Neural cell (in vitro differentiated cells): ENCODE measurements at regions not wholly inside any gene's neighbourhood (a gene's known extent, or its start where the extent isn't known, plus 50 kb on each side); places are given as distances from the start of the nearest gene placed in this dataset.

Experiments used
- H2AFZ ChIP-seq: fragments of 200-600, 300-800 bp; sonication (generic), shearing (Covaris generic); 2 replicates; pipeline ENCODE4 v1.6.0; 2014; ENCODE audit warnings: low read depth, mild to moderate bottlenecking, antibody characterized with exemption, low read length, moderate library complexity
- H3F3A ChIP-seq: fragments of 200-600 bp; shearing (Covaris generic); 2 replicates; pipeline ENCODE4 v1.6.1; 2016; ENCODE audit warnings: mild to moderate bottlenecking, moderate library complexity, mixed read lengths, antibody characterized with exemption, low read length; ENCODE audit not compliant: insufficient read depth, poor library complexity, severe bottlenecking
- H3K27ac ChIP-seq: fragments of 200-600, 300-800 bp; sonication (generic), shearing (Covaris generic); 2 replicates; pipeline ENCODE4 v1.5.1; 2014; ENCODE audit warnings: mild to moderate bottlenecking, low read length, moderate library complexity
- H3K27me3 ChIP-seq: fragments of 300-800, 200-600 bp; sonication (generic), shearing (Covaris generic); 2 replicates; pipeline ENCODE4 v1.6.0; 2014; ENCODE audit warnings: mild to moderate bottlenecking, low read depth, low read length, moderate library complexity; ENCODE audit not compliant: insufficient read depth
- H3K36me3 ChIP-seq: fragments of 300-800, 200-600 bp; sonication (generic), shearing (Covaris generic); 2 replicates; pipeline ENCODE4 v1.5.1; 2014; ENCODE audit warnings: mild to moderate bottlenecking, antibody characterized with exemption, low read length, moderate library complexity; ENCODE audit not compliant: insufficient read depth
- H3K4me2 ChIP-seq: fragments of 300-800, 200-600 bp; sonication (generic), shearing (Covaris generic); 2 replicates; pipeline ENCODE4 v1.6.0; 2014; ENCODE audit warnings: mild to moderate bottlenecking, low read length
- H3K4me3 ChIP-seq: fragments of 300-800, 200-600 bp; sonication (generic), shearing (Covaris generic); 2 replicates; pipeline ENCODE4 v1.5.1; 2014; ENCODE audit warnings: mild to moderate bottlenecking, low read length, moderate library complexity
- H3K79me2 ChIP-seq: fragments of 200-600 bp; shearing (Covaris generic); replicated peaks from 2 replicates; pipeline ENCODE4 v1.6.0; 2014; ENCODE audit warnings: mild to moderate bottlenecking, low read length, moderate library complexity; ENCODE audit not compliant: insufficient read depth
- H3K9ac ChIP-seq: fragments of 300-800, 200-600 bp; sonication (generic), shearing (Covaris generic); 2 replicates; pipeline ENCODE4 v1.6.1; 2016; ENCODE audit warnings: mild to moderate bottlenecking, low read length, mixed read lengths
- H3K9me2 ChIP-seq: fragments of 200-600 bp; shearing (Covaris generic); 2 replicates; pipeline ENCODE4 v1.6.1; 2016; ENCODE audit warnings: mild to moderate bottlenecking, low read length, mixed read lengths; ENCODE audit not compliant: insufficient read depth
- H3K9me3 ChIP-seq: fragments of 200-600, 300-800 bp; sonication (generic), shearing (Covaris generic); 2 replicates; pipeline ENCODE4 v1.6.1; 2016; ENCODE audit warnings: mild to moderate bottlenecking, mixed run types, low read length, moderate library complexity, mixed read lengths
- H4K20me1 ChIP-seq: fragments of 200-600 bp; shearing (Covaris generic); 2 replicates; pipeline ENCODE4 v1.6.1; 2016; ENCODE audit warnings: mild to moderate bottlenecking, mixed run types; ENCODE audit not compliant: insufficient read depth
- CTCF ChIP-seq: fragments of 450-650 bp; IDR thresholded peaks from 2 replicates; pipeline ENCODE4 v1.5.1; 2014; ENCODE audit warnings: antibody characterized with exemption, mild to moderate bottlenecking, moderate library complexity; ENCODE audit not compliant: poor library complexity, severe bottlenecking
- EP300 ChIP-seq: fragments of 450-650 bp; conservative IDR thresholded peaks from 2 replicates; pipeline ENCODE4 v1.6.1; 2014; ENCODE audit warnings: antibody characterized with exemption, mild to moderate bottlenecking, moderate library complexity; ENCODE audit not compliant: poor library complexity, severe bottlenecking
- EZH2 ChIP-seq: fragments of 200-600, 300-800 bp; shearing (Covaris generic), sonication (generic); IDR thresholded peaks from 2 replicates; pipeline ENCODE4 v1.6.1; 2014; ENCODE audit warnings: antibody characterized with exemption, low read length, borderline replicate concordance, mild to moderate bottlenecking; ENCODE audit not compliant: insufficient read depth, poor library complexity, severe bottlenecking
- MXI1 ChIP-seq: fragments of 450-650 bp; conservative IDR thresholded peaks from 2 replicates; pipeline ENCODE4 v1.6.1; 2014; ENCODE audit warnings: antibody characterized with exemption, mild to moderate bottlenecking; ENCODE audit not compliant: poor library complexity, severe bottlenecking
- POLR2AphosphoS5 ChIP-seq: IDR thresholded peaks from 2 replicates; pipeline ENCODE4 v1.6.1; 2012
- RAD21 ChIP-seq: fragments of 450-650 bp; conservative IDR thresholded peaks from 2 replicates; pipeline ENCODE4 v1.6.1; 2014; ENCODE audit warnings: antibody characterized with exemption, mild to moderate bottlenecking, moderate library complexity
- REST ChIP-seq: IDR thresholded peaks from 2 replicates; pipeline ENCODE4 v1.6.1; 2012; ENCODE audit warnings: borderline replicate concordance
- SMC3 ChIP-seq: fragments of 450-650 bp; conservative IDR thresholded peaks from 2 replicates; pipeline ENCODE4 v1.6.1; 2014; ENCODE audit warnings: antibody characterized with exemption, mild to moderate bottlenecking, moderate library complexity; ENCODE audit not compliant: poor library complexity
- TAF1 ChIP-seq: IDR thresholded peaks from 2 replicates; pipeline ENCODE4 v1.6.1; 2012; ENCODE audit warnings: low read depth

GRCh38 chr19:32012886-32013631, 332.4 kb upstream of the ZNF507 start:
- no peaks in the 10 kb centered on the region for H3K36me3 ChIP-seq
- no peak overlapping the region for H3K9ac ChIP-seq
- H4K20me1 ChIP-seq = no peaks in the 10 kb centered on the region
- no peaks in the 10 kb centered on the region for H3K9me2 ChIP-seq
- no peak overlapping the region for H2AFZ ChIP-seq
- H3K27ac ChIP-seq = no peak overlapping the region
- TF ChIP-seq SMC3 (no peak), EP300 (no peak), EZH2 (no peak), TAF1 (no peak)
- no peaks in the 10 kb centered on the region for H3K9me3 ChIP-seq
- H3K27me3 ChIP-seq = no peaks in the 10 kb centered on the region
- no peaks in the 10 kb centered on the region for H3K79me2 ChIP-seq
- H3K4me3 ChIP-seq = no peak overlapping the region
- no peak overlapping the region for H3K4me2 ChIP-seq
- no peaks in the 10 kb centered on the region for H3F3A ChIP-seq

- no peak overlapping the region for H3K9ac ChIP-seq
- no peaks in the 10 kb centered on the region for H3K36me3 ChIP-seq
- no peak overlapping the region for H2AFZ ChIP-seq
- no peaks in the 10 kb centered on the region for H3K9me3 ChIP-seq
- no peaks in the 10 kb centered on the region for H3K9me2 ChIP-seq
- no peaks in the 10 kb centered on the region for H3F3A ChIP-seq
- H3K4me2 ChIP-seq = no peak overlapping the region
- H3K27ac ChIP-seq = no peak overlapping the region
- H3K79me2 ChIP-seq = no peaks in the 10 kb centered on the region
- TF ChIP-seq MXI1 = no peak
- TF ChIP-seq POLR2AphosphoS5 = no peak
- no peak overlapping the region for H3K4me3 ChIP-seq
- no peaks in the 10 kb centered on the region for H4K20me1 ChIP-seq
- no peaks in the 10 kb centered on the region for H3K27me3 ChIP-seq
Observed at GRCh38 chr19:32017176-32017953, 328.0 kb upstream of the ZNF507 start.

GRCh38 chr19:32018014-32018413, 327.4 kb upstream of the ZNF507 start:
- H4K20me1 ChIP-seq = no peaks in the 10 kb centered on the region
- no peak for TF ChIP-seq REST
- no peak for TF ChIP-seq SMC3
- no peak for TF ChIP-seq TAF1
- no peak for TF ChIP-seq EZH2
- TF ChIP-seq MXI1 = no peak
- no peak for TF ChIP-seq CTCF
- TF ChIP-seq RAD21 = no peak
- H3K27ac ChIP-seq = no peak overlapping the region
- no peaks in the 10 kb centered on the region for H3K79me2 ChIP-seq
- no peak overlapping the region for H3K4me2 ChIP-seq
- H3K9ac ChIP-seq = no peak overlapping the region
- H2AFZ ChIP-seq = no peak overlapping the region
- H3K9me2 ChIP-seq = no peaks in the 10 kb centered on the region
- no peak overlapping the region for H3K4me3 ChIP-seq
- no peaks in the 10 kb centered on the region for H3K9me3 ChIP-seq
- H3K27me3 ChIP-seq = no peaks in the 10 kb centered on the region
- no peaks in the 10 kb centered on the region for H3K36me3 ChIP-seq
- no peaks in the 10 kb centered on the region for H3F3A ChIP-seq
